Astrocyte of the hippocampus (primary cell): ENCODE measurements at regions not wholly inside any gene's neighbourhood (a gene's known extent, or its start where the extent isn't known, plus 50 kb on each side); places are given as distances from the start of the nearest gene placed in this dataset.

Experiments
- DNase-seq: peaks from one replicate; pipeline ENCODE4 v3.0.0; 2011; ENCODE audit warnings: low read depth, low spot score

DNA sequence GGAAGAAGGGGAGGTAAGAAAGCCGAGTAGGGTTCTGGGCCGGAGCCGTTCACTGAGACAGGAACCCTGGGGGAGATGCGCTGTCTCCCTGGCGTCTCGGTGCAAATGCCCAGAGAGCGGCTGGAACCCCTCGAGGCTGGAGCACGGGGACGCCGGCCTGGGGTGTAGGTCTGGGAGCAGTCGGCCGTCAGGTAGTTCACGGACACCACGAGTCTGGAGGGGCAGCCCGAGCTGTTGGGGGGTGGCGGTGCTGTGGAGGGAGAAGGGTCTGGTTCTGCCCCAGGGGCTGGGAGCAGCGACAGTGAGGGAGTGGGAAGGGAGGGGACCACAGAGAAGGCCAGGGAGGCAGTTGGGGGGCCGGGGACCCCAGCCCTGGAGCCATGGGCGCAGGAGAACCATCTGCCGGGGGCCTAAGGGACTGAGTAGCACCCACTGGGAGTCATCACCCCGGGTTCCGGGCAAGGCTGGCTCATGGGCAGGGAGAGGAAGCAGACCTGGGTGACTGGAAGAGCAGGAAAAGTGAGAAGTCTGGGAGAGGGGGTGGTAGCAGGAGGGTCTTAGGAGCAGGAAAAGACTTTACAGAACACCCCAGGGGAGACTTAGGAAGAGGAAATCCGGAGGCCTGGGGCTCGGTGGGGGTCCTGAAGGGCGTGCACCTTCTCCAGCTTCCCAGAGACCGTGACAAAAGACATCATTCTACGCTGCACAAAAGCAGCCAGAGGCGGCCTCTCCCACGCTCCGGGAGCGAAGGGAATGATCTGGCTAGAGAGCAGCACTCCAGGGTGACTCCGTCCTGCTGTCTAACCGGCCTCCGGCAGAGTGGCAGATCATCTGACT is 173.1 kb upstream of the SOX1 start:
- DNase-seq: peak; percentile 43

DNA sequence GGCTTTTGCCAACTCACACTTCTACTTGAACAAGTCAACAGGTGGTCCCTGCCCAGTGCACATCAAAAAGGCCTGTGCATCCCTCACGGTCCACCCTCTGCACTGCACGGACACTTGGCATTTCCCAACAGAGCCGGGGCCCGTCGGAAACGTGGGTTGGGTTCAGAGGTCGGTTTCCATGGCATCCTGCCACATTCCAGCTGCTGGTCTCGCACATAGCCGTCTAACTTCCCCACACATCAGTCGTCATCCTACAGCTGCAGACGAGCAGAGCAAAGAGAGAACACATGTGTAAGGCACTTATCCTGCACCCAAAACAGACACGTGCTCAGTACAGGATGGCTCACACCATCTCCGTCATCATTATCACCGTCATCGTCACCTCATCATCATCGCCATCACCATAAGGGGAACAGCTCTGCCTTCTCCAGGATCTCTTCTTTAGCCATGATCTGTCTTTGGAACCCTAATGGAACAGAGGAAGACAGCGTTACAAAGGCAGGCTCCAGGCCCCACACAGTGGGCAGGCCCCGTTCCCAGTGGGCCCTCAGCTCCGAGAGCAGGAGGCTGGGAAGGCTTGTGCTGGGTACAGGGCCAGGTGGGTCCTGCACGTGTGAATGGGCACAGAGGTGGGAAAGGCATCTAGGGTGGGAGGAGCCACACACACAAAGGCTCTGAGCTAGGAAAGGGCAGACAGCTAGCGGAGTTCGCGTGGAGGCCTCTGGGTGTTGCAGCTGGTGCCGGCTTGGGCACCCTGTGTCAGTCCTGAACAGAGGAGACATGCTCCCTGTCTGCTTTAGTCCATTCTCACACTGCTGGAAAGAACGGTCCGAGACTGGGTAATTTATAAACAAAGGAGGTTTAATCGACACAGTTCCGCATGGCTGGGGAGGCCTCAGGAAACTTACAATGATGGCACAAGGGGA is 170.8 kb upstream of the SOX1 start:
- no peak for DNase-seq

- DNase-seq: no peak
Observed at GRCh38 chr13:111897178-111897845, 169.6 kb upstream of the SOX1 start.

- no peak for DNase-seq
Observed at GRCh38 chr13:111897846-111898215, 169.1 kb upstream of the SOX1 start.

- no peak for DNase-seq
Observed at GRCh38 chr13:111898956-111899713, 167.8 kb upstream of the SOX1 start.

DNA sequence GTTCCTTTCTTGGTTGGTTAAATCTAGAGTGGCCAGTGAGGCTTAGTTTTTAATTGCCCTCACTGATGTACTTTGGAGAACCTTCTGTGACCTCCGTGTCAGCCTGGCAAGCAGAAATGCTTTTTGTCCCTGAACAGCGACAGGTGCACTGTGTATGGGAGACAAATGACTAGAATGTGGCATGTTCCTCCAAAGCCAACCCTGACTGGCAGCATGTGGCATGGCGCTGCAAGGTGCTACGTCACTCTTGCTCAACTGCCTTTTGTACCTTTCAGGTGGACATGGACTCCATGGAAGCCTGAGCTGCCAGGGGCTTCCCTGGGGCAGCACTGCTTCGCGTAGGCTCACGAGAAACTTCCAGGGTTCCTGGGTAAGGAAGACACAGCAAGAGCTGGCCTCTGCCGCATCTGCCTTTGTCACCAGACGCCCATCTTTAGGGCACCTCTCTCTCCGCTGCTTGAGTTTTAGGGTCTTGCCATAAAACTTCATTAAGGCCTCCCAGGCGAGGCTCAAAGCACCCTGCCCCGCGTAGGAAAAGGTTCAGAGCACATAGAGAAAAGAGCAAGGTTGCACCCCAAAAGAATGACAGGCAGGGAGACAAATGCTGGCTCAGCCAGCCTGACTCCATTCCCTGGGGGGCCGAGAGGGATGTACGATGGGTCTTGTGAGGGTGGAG is 167.1 kb upstream of the SOX1 start:
- no peak for DNase-seq

GRCh38 chr13:111900390-111901131 is 166.4 kb upstream of the SOX1 start:
- peak; percentile 61 for DNase-seq

- DNase-seq: no peak
Observed at GRCh38 chr13:111901267-111901915, 165.6 kb upstream of the SOX1 start.

DNA sequence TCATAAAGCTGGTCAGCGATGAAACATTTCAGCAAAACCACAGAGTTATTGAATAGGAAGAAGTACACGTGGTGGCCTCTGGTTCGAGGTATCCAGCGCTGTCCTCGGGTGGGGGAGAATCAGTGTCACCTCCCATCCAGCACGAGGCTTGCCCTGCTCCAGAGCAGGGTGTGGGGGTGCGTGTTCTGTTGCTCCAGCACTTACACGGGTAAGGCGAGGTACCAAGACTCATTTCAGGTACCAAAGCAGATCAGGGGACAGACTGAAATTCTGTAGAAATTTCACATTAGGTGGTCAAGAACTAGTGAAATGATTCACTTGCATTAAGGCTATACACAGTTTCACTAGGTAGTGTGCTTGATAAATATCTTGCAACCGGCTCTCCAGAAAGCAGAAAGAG is 164.2 kb upstream of the SOX1 start:
- DNase-seq: no peak

DNA sequence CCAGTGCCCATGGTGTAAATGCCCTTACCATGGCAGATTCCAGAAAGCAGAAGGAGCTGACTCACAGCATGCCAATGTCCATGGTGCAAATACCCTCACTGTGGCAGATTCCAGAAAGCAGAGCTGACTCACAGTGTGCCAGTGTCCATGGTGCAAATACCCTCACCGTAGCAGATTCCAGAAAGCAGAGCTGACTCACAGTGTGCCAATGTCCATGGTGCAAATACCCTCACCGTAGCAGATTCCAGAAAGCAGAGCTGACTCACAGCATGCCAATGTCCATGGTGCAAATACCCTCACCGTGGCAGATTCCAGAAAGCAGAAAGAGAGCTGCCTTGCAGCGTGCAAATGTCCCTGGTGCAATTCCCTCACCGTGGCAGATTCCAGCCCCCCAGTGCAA is 163.8 kb upstream of the SOX1 start:
- DNase-seq: no peak

DNA sequence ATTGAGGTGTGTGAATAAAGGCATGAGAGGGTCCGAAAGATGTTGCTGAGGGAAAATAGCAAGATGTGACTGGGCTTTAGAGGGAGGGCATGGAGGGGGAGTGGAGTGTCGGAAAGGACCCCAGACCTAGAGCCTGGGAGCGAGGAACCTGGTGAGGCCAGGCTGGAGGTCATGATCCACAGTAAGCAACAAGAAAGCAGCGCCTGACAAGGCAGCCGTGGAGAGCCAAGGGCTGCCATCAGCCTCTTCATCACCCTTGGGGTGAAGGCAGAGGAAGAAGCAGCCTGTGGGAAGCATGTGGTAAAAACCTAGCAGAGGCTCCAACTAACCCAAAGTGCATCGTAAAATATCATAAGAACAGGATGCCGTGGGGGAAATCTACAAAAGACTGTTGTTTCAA is 162.8 kb upstream of the SOX1 start:
- no peak for DNase-seq

GRCh38 chr13:111904701-111905608 is 162.0 kb upstream of the SOX1 start:
- DNase-seq: no peak

GRCh38 chr13:111905609-111905945 is 161.4 kb upstream of the SOX1 start:
- no peak for DNase-seq

- no peak for DNase-seq
Observed at GRCh38 chr13:111906306-111906705, 160.6 kb upstream of the SOX1 start.

DNA sequence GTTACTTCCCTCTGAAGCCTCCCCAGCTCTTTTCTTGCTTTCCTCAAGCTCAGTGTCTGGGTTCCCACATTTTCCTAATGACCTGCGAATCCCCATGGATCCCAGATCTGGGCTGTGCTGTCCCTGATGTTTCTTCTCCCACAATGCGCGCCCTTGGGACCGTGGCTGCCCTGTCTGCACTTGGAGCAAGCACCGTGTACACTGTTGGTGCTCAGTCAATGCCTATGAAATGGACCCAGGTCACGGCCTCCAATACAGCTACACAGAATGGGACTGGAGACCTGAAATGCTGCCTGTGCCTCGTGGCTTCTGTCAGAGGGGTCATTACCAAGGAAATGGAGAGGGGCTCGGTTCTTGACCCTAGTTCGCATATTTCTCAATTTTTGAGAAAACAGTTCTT is 160.1 kb upstream of the SOX1 start:
- DNase-seq: no peak

GRCh38 chr13:111907341-111907880 is 159.5 kb upstream of the SOX1 start:
- no peak for DNase-seq

DNA sequence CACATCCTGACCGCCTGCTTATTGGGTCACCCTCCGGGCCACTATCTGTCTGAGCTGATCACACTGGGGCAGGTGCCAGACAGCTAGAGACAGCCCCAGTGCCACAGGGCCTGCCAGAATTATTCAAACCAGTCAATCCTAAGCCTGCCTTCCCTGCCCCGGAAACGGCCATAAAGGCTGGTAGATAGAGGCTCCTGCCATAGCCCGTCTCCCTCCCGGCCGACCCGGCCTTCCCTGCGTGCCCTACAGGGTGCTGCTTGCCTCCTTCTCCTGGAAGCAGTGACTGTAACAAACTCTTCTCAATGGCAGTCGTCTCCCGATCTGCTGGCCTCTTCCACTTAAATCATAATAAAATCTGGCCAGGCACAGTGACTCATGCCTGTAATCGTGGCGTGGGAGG is 158.6 kb upstream of the SOX1 start:
- DNase-seq: no peak

DNA sequence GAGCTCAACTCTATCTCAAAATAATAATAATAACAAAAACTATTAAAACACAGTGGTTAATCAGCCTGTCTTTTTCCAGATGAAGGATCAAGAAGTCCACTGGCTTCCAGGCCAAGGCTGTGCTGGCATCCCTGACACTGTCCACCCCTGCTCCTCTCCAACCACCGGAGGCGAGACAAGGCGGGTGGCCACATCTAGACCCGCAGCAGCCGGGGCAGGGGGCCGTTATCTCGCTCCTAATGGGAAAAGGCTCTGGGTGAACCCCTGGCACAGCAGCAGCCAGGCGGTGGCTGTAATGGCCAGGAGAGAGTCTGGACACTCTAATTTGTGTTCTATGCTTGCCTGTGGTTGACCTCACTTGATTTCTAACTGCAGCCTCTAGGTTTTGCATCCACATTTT is 158.0 kb upstream of the SOX1 start:
- no peak for DNase-seq

DNA sequence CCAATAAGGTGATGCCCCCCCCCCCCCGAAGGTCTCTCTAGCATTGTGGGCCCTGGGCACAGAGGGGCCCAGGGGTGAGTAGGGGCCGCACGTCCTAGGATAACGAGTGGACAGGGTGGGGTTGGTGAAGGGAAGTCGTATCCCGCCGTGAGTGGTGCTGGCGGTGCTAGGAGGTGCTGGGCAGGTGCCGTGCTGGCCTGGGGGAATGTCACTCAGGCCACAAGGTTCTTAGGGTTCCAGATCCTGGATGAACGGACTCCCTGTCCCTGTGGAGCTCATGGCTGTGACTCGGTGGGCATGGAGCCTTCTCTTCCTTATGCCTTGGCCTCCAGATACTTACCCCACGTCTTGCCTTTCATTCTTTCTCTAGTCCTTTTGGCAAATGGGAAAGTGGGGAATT is 157.4 kb upstream of the SOX1 start:
- no peak for DNase-seq
